ENCODE measurements at regions not wholly inside any gene's neighbourhood (a gene's known extent, or its start where the extent isn't known, plus 50 kb on each side); places are given as distances from the start of the nearest gene placed in this dataset.

- H3K27me3 ChIP-seq (ENCODE audit: insufficient read depth, low read length, poor library complexity, severe bottlenecking): no peaks in the 10 kb centered on the region
- H3F3A ChIP-seq (ENCODE audit: low read depth): no peaks in the 10 kb centered on the region
- H2AFZ ChIP-seq (ENCODE audit: low read length): no peak overlapping the region
- no peak overlapping the region for H3K4me2 ChIP-seq (ENCODE audit: low read depth, low read length, poor library complexity, severe bottlenecking)
- no peaks in the 10 kb centered on the region for H3K9me2 ChIP-seq (replicated peaks; ENCODE audit: low read depth, low read length)
- H3K9me3 ChIP-seq (ENCODE audit: insufficient read depth, low read depth, low read length): no peaks in the 10 kb centered on the region; the same call in 1 of the 2 replicates
- H4K20me1 ChIP-seq (ENCODE audit: insufficient read depth, low read length, poor library complexity, severe bottlenecking): no peaks in the 10 kb centered on the region
- H3K79me2 ChIP-seq (ENCODE audit: insufficient read depth, low read length): no peaks in the 10 kb centered on the region
- TF ChIP-seq, protein P1, sequence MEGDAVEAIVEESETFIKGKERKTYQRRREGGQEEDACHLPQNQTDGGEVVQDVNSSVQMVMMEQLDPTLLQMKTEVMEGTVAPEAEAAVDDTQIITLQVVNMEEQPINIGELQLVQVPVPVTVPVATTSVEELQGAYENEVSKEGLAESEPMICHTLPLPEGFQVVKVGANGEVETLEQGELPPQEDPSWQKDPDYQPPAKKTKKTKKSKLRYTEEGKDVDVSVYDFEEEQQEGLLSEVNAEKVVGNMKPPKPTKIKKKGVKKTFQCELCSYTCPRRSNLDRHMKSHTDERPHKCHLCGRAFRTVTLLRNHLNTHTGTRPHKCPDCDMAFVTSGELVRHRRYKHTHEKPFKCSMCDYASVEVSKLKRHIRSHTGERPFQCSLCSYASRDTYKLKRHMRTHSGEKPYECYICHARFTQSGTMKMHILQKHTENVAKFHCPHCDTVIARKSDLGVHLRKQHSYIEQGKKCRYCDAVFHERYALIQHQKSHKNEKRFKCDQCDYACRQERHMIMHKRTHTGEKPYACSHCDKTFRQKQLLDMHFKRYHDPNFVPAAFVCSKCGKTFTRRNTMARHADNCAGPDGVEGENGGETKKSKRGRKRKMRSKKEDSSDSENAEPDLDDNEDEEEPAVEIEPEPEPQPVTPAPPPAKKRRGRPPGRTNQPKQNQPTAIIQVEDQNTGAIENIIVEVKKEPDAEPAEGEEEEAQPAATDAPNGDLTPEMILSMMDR (conservative IDR thresholded peaks at IDR 0.05; ENCODE audit: low read length): no peak
- no peak for TF ChIP-seq EZH2phosphoT487 (IDR thresholded peaks at IDR 0.05; ENCODE audit: borderline replicate concordance)
- no peaks in the 10 kb centered on the region for H3K4me1 ChIP-seq (ENCODE audit: insufficient read depth, low read length, poor library complexity, severe bottlenecking)
- no peak overlapping the region for H3K4me3 ChIP-seq (ENCODE audit: low read length, poor library complexity, severe bottlenecking)
- no peaks in the 10 kb centered on the region for H3K36me3 ChIP-seq (ENCODE audit: insufficient read depth, low read length)
- H3K9ac ChIP-seq (ENCODE audit: low read depth, low read length, poor library complexity, severe bottlenecking): no peak overlapping the region
Observed at GRCh38 chr12:115840159-115840558, 437.3 kb downstream of the MED13L start.

DNA sequence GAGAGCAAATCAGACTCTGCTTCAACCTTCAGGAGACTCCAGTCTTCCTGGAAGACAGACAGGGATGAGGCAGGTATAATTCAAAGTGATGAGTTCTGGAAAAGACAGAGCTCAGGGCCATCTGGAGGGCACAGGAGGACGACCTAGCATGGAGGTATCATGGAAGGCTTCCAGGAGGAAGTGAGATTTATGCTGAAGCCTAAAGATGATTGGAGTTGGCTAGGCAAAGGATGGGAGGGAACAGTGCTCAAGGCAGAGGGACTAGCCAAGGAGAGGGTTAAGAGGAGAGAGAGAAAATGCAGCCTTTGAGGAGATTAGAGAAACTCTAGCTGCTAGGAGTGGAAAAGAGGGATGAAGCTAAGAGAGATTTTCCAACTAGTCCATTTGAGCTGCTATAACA is 438.5 kb downstream of the MED13L start:
- Histone ChIP-seq H3K4me2 (ENCODE audit: low read depth, low read length, poor library complexity, severe bottlenecking) (no peak overlapping the region), H4K20me1 (ENCODE audit: insufficient read depth, low read length, poor library complexity, severe bottlenecking) (no peaks in the 10 kb centered on the region), H3K79me2 (ENCODE audit: insufficient read depth, low read length) (no peaks in the 10 kb centered on the region), H3K9ac (ENCODE audit: low read depth, low read length, poor library complexity, severe bottlenecking) (no peak overlapping the region), H3K27me3 (ENCODE audit: insufficient read depth, low read length, poor library complexity, severe bottlenecking) (no peaks in the 10 kb centered on the region), H2AFZ (ENCODE audit: low read length) (no peak overlapping the region), H3K9me2 (replicated peaks; ENCODE audit: low read depth, low read length) (no peaks in the 10 kb centered on the region), H3F3A (ENCODE audit: low read depth) (no peaks in the 10 kb centered on the region), H3K36me3 (ENCODE audit: insufficient read depth, low read length) (no peaks in the 10 kb centered on the region), H3K4me3 (ENCODE audit: low read length, poor library complexity, severe bottlenecking) (no peak overlapping the region), H3K9me3 (ENCODE audit: insufficient read depth, low read depth, low read length) (no peaks in the 10 kb centered on the region; the same call in 1 of the 2 replicates), H3K4me1 (ENCODE audit: insufficient read depth, low read length, poor library complexity, severe bottlenecking) (no peaks in the 10 kb centered on the region)
- TF ChIP-seq EZH2phosphoT487 (IDR thresholded peaks at IDR 0.05; ENCODE audit: borderline replicate concordance): no peak
- TF ChIP-seq, protein P1 (conservative IDR thresholded peaks at IDR 0.05; ENCODE audit: low read length): no peak

GRCh38 chr12:115837220-115837619 is 440.3 kb downstream of the MED13L start:
- no peak overlapping the region for H3K9ac ChIP-seq (ENCODE audit: low read depth, low read length, poor library complexity, severe bottlenecking)
- H3K4me3 ChIP-seq (ENCODE audit: low read length, poor library complexity, severe bottlenecking): no peak overlapping the region
- no peak overlapping the region for H2AFZ ChIP-seq (ENCODE audit: low read length)
- no peaks in the 10 kb centered on the region for H3K27me3 ChIP-seq (ENCODE audit: insufficient read depth, low read length, poor library complexity, severe bottlenecking)
- no peak for TF ChIP-seq EZH2phosphoT487 (IDR thresholded peaks at IDR 0.05; ENCODE audit: borderline replicate concordance)
- TF ChIP-seq, protein P1 (conservative IDR thresholded peaks at IDR 0.05; ENCODE audit: low read length): no peak
- H3K9me2 ChIP-seq (replicated peaks; ENCODE audit: low read depth, low read length): no peaks in the 10 kb centered on the region
- no peaks in the 10 kb centered on the region for H4K20me1 ChIP-seq (ENCODE audit: insufficient read depth, low read length, poor library complexity, severe bottlenecking)
- no peaks in the 10 kb centered on the region for H3K4me1 ChIP-seq (ENCODE audit: insufficient read depth, low read length, poor library complexity, severe bottlenecking)
- no peaks in the 10 kb centered on the region for H3K36me3 ChIP-seq (ENCODE audit: insufficient read depth, low read length)
- H3K4me2 ChIP-seq (ENCODE audit: low read depth, low read length, poor library complexity, severe bottlenecking): no peak overlapping the region
- H3F3A ChIP-seq (ENCODE audit: low read depth): no peaks in the 10 kb centered on the region
- no peaks in the 10 kb centered on the region for H3K9me3 ChIP-seq (ENCODE audit: insufficient read depth, low read depth, low read length)
- no peaks in the 10 kb centered on the region for H3K79me2 ChIP-seq (ENCODE audit: insufficient read depth, low read length)

Measured in Loucy (cell line).